ENCODE measurements at regions not wholly inside any gene's neighbourhood (a gene's known extent, or its start where the extent isn't known, plus 50 kb on each side); places are given as distances from the start of the nearest gene placed in this dataset.

DNA sequence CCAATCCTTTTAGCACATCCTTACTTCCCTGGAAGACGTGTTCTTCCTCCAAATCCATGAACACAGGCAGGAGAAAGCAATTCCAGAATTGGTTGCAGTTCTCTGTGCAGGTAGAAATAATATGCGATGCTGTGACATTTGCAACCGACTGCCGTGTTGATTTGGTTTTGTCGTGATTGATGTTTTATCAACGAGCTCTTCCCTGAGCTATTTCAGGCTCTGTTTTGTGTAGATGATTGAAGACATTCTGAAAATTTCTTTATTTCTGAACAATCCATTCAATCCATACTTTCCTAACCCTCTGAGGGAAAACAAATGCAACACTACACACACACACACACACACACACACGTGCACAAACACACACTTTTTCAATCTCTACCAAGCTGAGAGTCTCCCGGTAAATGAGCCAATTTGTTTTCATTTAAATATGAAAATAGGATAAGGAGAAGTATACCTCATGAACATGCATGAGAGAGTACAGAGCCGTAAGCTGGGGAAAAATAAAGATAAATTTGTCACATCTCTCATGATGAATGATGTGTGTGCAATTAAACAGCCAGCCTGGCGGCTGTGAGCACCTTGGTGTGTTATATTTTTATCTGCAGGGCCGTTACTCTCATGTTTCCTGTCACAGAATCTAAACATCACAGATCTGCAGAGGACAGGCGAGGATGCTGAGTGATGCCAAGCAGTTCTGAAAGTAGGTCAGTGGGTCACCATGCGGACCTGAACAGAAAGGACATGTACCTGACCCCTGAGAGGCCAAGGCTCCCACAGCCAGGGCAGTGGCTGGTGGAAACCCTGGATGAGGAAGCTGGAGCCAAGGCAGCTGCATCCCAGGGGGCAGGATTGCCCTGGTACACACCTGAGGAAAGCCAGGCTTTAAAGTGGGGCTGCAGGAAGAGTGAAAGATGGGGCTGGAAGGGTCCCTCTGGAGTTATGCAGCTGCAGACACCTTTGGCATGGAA lies 64.8 kb downstream of the PDCL3 start:
- ChIA-PET POLR2A (no interaction called here), CTCF (interaction anchor here (1.9 to 2.2 kb wide), 2 partner anchors 18 to 21 kb away, joined by 7 to 8 read pairs; no protein-coding TSS in a partner anchor)
- no peak for DNase-seq (ENCODE audit: extremely low spot score)
- TF ChIP-seq CTCF (IDR thresholded peaks at IDR 0.05; ENCODE audit: control extremely low read depth, extremely low read depth, low read depth, missing control alignments), result no peak

DNA sequence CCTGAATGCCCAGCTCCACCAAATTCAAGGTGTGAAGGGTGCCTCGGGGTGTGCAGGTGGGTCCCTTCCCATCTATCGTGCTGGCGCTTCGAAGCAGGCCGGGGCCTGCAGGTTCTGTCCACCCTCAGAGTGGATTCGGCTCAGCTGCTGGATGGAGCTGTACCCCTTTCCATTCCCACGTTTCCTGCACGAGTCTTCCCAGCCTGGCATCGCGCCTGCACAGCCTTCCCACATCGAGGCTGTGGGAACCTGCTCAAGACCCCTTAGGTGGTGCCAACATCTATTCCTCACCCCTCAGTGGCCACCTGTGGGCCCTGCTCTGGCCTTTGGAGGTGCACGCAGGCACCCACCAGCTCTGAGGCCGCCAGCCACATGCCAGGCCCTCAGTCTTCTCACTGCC lies 65.7 kb downstream of the PDCL3 start:
- no peak for DNase-seq (ENCODE audit: extremely low spot score)
- POLR2A ChIA-PET, result no interaction called here
- TF ChIP-seq CTCF (IDR thresholded peaks at IDR 0.05; ENCODE audit: control extremely low read depth, extremely low read depth, low read depth, missing control alignments), result no peak
- CTCF ChIA-PET, result interaction anchor here (1.9 kb wide), 1 partner anchor 22 kb away, joined by 8 read pairs; no protein-coding TSS in a partner anchor

- ChIA-PET CTCF (interaction anchor here (1.9 kb wide), 1 partner anchor 23 kb away, joined by 8 read pairs; no protein-coding TSS in a partner anchor), POLR2A (no interaction called here)
- no peak for DNase-seq (ENCODE audit: extremely low spot score)
- TF ChIP-seq CTCF (IDR thresholded peaks at IDR 0.05; ENCODE audit: control extremely low read depth, extremely low read depth, low read depth, missing control alignments), result no peak
Observed at GRCh38 chr2:100629309-100629708, 66.5 kb downstream of the PDCL3 start.

GRCh38 chr2:100630473-100630977 lies 67.7 kb downstream of the PDCL3 start:
- CTCF ChIA-PET, result no interaction called here
- DNase-seq (ENCODE audit: extremely low spot score), result no peak
- POLR2A ChIA-PET, result no interaction called here
- TF ChIP-seq CTCF (IDR thresholded peaks at IDR 0.05; ENCODE audit: control extremely low read depth, extremely low read depth, low read depth, missing control alignments), result no peak

DNA sequence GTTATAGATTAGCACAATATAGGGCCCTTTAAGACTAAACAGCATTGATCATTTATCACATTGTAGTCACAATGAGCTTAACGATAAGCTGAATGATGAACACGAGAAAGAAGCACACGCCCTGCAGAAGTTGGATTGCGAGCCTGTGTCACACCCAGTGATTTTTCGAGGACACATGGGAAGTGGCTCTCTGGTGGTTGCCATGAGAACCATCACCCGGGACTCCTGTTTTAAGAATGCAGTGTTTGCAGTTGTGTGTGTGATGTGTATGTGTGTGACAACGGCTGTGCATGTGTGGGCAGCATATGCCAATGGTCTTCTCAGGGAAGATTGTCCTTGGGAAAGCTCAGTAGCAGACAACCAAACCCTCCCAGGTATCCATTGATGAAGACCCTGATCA lies 69.2 kb downstream of the PDCL3 start:
- CTCF ChIA-PET, result interaction anchor here (0.8 to 1.8 kb wide), 2 partner anchors 12 to 14 kb away, joined by 3 to 4 read pairs; no protein-coding TSS in a partner anchor

More for the DNA sequence above, 69.2 kb downstream of the PDCL3 start:
- DNase-seq (ENCODE audit: extremely low spot score), result no peak
- TF ChIP-seq CTCF (IDR thresholded peaks at IDR 0.05; ENCODE audit: control extremely low read depth, extremely low read depth, low read depth, missing control alignments), result no peak
- POLR2A ChIA-PET, result no interaction called here
